ENCODE measurements at regions not wholly inside any gene's neighbourhood (a gene's known extent, or its start where the extent isn't known, plus 50 kb on each side); places are given as distances from the start of the nearest gene placed in this dataset.

DNA sequence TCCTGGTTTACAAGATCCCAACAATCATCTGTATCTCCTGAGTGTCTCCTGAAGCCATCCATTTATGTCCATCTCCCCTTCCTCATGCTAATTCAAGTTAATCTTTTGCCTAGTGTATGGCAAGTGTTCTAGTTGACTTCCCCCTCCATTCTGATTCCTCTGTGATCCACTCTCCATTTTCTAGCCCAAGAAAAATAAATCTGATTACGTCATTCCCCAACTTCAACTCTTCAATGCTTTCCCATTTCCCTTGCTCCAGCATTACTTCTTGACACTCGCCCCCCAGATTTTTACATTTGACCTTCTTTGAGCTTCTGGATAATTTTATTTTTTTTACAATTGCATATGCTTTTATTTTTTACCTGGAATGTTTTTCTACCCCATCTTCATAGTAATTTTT, 640.8 kb downstream of the TBC1D4 start:
- FAIRE-seq (no peak), DNase-seq (ENCODE audit: low read depth, low spot score) (no peak)
- no peaks in the 10 kb centered on the region for H3K27me3 ChIP-seq (ENCODE audit: control insufficient read depth, extremely low read depth, insufficient read depth, low read length)
- no peaks in the 10 kb centered on the region for H3K36me3 ChIP-seq (ENCODE audit: control insufficient read depth in 2 of 2, extremely low read depth in 1 of 2, insufficient read depth in 2 of 2, low read length in 2 of 2)
- TF ChIP-seq, protein P1, sequence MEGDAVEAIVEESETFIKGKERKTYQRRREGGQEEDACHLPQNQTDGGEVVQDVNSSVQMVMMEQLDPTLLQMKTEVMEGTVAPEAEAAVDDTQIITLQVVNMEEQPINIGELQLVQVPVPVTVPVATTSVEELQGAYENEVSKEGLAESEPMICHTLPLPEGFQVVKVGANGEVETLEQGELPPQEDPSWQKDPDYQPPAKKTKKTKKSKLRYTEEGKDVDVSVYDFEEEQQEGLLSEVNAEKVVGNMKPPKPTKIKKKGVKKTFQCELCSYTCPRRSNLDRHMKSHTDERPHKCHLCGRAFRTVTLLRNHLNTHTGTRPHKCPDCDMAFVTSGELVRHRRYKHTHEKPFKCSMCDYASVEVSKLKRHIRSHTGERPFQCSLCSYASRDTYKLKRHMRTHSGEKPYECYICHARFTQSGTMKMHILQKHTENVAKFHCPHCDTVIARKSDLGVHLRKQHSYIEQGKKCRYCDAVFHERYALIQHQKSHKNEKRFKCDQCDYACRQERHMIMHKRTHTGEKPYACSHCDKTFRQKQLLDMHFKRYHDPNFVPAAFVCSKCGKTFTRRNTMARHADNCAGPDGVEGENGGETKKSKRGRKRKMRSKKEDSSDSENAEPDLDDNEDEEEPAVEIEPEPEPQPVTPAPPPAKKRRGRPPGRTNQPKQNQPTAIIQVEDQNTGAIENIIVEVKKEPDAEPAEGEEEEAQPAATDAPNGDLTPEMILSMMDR (optimal IDR thresholded peaks at IDR 0.05 in 1 of 3, IDR thresholded peaks at IDR 0.05 in 1 of 3, conservative IDR thresholded peaks at IDR 0.05 in 1 of 3; ENCODE audit: extremely low read depth in 1 of 3, insufficient read depth in 2 of 3, low read length in 3 of 3) = no peak
- TF ChIP-seq EZH2 (IDR thresholded peaks at IDR 0.05; ENCODE audit: low read length) = no peak
- H3K4me2 ChIP-seq (ENCODE audit: control insufficient read depth, extremely low read depth, insufficient read depth, low read depth, low read length) = no peak overlapping the region
- no peak overlapping the region for H2AFZ ChIP-seq (ENCODE audit: control insufficient read depth, low read length)
- H3K4me3 ChIP-seq (ENCODE audit: control insufficient read depth in 2 of 3, extremely low read depth in 1 of 3, insufficient read depth in 2 of 3, low read depth in 1 of 3, low read length in 3 of 3) = no peak overlapping the region
- dilution Hi-C loops (cut with MboI; ENCODE audit: extremely low pct_ligation_motif_present, low sequenced_read_pairs) = no loop called here
- H3K27ac ChIP-seq (ENCODE audit: control insufficient read depth, insufficient read depth, low read length) = no peak overlapping the region
- no peaks in the 10 kb centered on the region for H3K9me1 ChIP-seq (ENCODE audit: control insufficient read depth, extremely low read depth, insufficient read depth, low read length)
- H3K4me1 ChIP-seq (ENCODE audit: control insufficient read depth, extremely low read depth, insufficient read depth, low read length) = no peaks in the 10 kb centered on the region
- H3K9me3 ChIP-seq (ENCODE audit: control insufficient read depth, low read depth, low read length) = no peaks in the 10 kb centered on the region
- no peaks in the 10 kb centered on the region for H3K79me2 ChIP-seq (ENCODE audit: control insufficient read depth, insufficient read depth, low read length)
- no peak overlapping the region for H3K9ac ChIP-seq (ENCODE audit: control insufficient read depth, extremely low read depth, insufficient read depth, low read length)
- H4K20me1 ChIP-seq (ENCODE audit: control insufficient read depth, extremely low read depth, insufficient read depth, low read length) = no peaks in the 10 kb centered on the region

DNA sequence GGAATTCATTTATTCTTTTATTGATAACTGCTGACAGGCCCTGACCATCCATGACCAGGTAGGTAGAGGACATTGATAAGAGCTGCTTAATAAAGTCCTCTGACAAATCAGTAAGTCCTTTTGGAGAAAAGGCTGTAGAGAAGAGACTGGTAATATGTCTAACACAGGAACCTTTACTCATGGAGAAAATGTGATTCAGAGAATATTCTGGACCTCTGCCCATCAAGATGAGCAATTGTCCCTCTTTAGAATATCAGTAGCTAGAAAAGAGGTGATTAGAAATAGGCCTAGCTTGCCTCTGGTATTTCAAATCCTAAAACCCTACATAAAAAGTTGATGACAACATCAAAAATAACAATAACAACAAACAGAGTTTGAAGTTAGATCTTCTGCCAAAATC, 642.3 kb downstream of the TBC1D4 start:
- no peaks in the 10 kb centered on the region for H3K9me3 ChIP-seq (ENCODE audit: control insufficient read depth, low read depth, low read length)
- DNase-seq (ENCODE audit: low read depth, low spot score) (no peak), FAIRE-seq (no peak)
- H4K20me1 ChIP-seq (ENCODE audit: control insufficient read depth, extremely low read depth, insufficient read depth, low read length) = no peaks in the 10 kb centered on the region
- H2AFZ ChIP-seq (ENCODE audit: control insufficient read depth, low read length) = no peak overlapping the region
- H3K9me1 ChIP-seq (ENCODE audit: control insufficient read depth, extremely low read depth, insufficient read depth, low read length) = no peaks in the 10 kb centered on the region
- no peak overlapping the region for H3K9ac ChIP-seq (ENCODE audit: control insufficient read depth, extremely low read depth, insufficient read depth, low read length)
- H3K4me1 ChIP-seq (ENCODE audit: control insufficient read depth, extremely low read depth, insufficient read depth, low read length) = no peaks in the 10 kb centered on the region
- H3K4me3 ChIP-seq (ENCODE audit: control insufficient read depth in 2 of 3, extremely low read depth in 1 of 3, insufficient read depth in 2 of 3, low read depth in 1 of 3, low read length in 3 of 3) = no peak overlapping the region
- H3K4me2 ChIP-seq (ENCODE audit: control insufficient read depth, extremely low read depth, insufficient read depth, low read depth, low read length) = no peak overlapping the region
- no peak for TF ChIP-seq EZH2 (IDR thresholded peaks at IDR 0.05; ENCODE audit: low read length)
- TF ChIP-seq, protein P1 (optimal IDR thresholded peaks at IDR 0.05 in 1 of 3, IDR thresholded peaks at IDR 0.05 in 1 of 3, conservative IDR thresholded peaks at IDR 0.05 in 1 of 3; ENCODE audit: extremely low read depth in 1 of 3, insufficient read depth in 2 of 3, low read length in 3 of 3) = no peak
- no peaks in the 10 kb centered on the region for H3K27me3 ChIP-seq (ENCODE audit: control insufficient read depth, extremely low read depth, insufficient read depth, low read length)
- no peak overlapping the region for H3K27ac ChIP-seq (ENCODE audit: control insufficient read depth, insufficient read depth, low read length)
- H3K36me3 ChIP-seq (ENCODE audit: control insufficient read depth in 2 of 2, extremely low read depth in 1 of 2, insufficient read depth in 2 of 2, low read length in 2 of 2) = no peaks in the 10 kb centered on the region
- dilution Hi-C loops (cut with MboI; ENCODE audit: extremely low pct_ligation_motif_present, low sequenced_read_pairs) = no loop called here
- no peaks in the 10 kb centered on the region for H3K79me2 ChIP-seq (ENCODE audit: control insufficient read depth, insufficient read depth, low read length)
